OCI-LY7 (cell line): ENCODE measurements at regions not wholly inside any gene's neighbourhood (a gene's known extent, or its start where the extent isn't known, plus 50 kb on each side); places are given as distances from the start of the nearest gene placed in this dataset.

Experiments
- CTCF ChIP-seq: fragments of 200-600 bp; sonication (generic); conservative IDR thresholded peaks from 2 replicates; pipeline ENCODE4 v1.5.1; 2014; ENCODE audit warnings: mild to moderate bottlenecking, antibody characterized with exemption, low read length, moderate library complexity, mixed read lengths
- EZH2phosphoT487 ChIP-seq: fragments of 200-600 bp; sonication (generic); IDR thresholded peaks from 2 replicates; pipeline ENCODE4 v1.6.1; 2018; ENCODE audit warnings: low read depth, borderline replicate concordance, mild to moderate bottlenecking, mixed run types, antibody characterized with exemption, low read length, moderate library complexity, mixed read lengths

DNA sequence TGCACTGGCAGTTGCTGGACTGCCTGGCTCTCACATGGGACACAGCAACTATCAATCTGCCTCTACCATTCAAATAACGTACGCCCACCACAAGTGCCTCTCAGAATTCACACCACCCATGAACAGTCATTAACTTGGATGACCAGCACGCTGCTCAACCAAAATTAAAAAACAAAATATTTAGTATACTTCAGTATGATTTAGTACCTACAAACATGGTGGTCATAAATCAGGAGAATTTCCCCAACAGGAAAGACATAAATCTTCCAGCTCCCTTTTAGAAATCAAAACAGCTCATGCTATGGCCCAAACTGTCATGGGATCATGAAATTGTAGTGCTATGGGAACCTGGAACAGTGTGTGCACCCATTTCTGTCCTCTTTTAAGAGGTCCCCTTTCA is 317.4 kb upstream of the ETAA1 start:
- no peak for TF ChIP-seq CTCF
- TF ChIP-seq EZH2phosphoT487 = no peak
